ENCODE measurements at regions not wholly inside any gene's neighbourhood (a gene's known extent, or its start where the extent isn't known, plus 50 kb on each side); places are given as distances from the start of the nearest gene placed in this dataset.

GRCh38 chr2:5094192-5094591 is 598.0 kb upstream of the SOX11 start:
- no peak for TF ChIP-seq CTCF (tag by site-specific recombination; IDR thresholded peaks at IDR 0.05)
- no peak for TF ChIP-seq ZNF362 (tag by site-specific recombination; IDR thresholded peaks at IDR 0.05)
